DND-41 (cell line): ENCODE measurements at regions not wholly inside any gene's neighbourhood (a gene's known extent, or its start where the extent isn't known, plus 50 kb on each side); places are given as distances from the start of the nearest gene placed in this dataset.

Experiments used
- EZH2 ChIP-seq: IDR thresholded peaks from 3 replicates; pipeline ENCODE4 v1.6.1; 2012; ENCODE audit warnings: borderline replicate concordance, low read depth, mild to moderate bottlenecking, moderate library complexity, low read length, inconsistent platforms; ENCODE audit not compliant: severe bottlenecking
- TF ChIP-seq, protein P1 (sequence below): IDR thresholded peaks from 2 replicates; pipeline ENCODE4 v1.5.1; 2012; ENCODE audit warnings: borderline replicate concordance, low read length, moderate library complexity, mild to moderate bottlenecking; ENCODE audit not compliant: poor library complexity, severe bottlenecking; ENCODE audit errors: extremely low read depth

DNA sequence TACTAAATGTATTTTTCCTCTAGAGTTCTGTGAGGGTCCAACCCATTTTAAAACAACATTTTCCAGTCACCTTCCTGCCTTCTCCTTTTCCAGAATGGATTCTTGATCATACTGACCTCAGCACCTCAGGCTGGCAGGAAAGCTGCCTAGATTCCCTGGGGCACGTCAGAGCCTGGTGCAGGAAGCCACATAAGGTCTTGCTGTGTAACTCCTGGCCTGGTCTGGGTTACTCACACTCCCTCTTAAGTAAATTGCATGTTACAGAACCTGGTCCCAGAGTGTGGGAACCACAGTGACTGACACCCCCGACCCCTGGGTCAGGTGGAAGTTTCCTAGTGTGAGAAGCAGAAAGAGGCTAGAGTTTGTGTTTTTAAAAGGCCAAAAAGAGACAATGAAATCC, 209.8 kb downstream of the SPTSSA start:
- TF ChIP-seq, protein P1, sequence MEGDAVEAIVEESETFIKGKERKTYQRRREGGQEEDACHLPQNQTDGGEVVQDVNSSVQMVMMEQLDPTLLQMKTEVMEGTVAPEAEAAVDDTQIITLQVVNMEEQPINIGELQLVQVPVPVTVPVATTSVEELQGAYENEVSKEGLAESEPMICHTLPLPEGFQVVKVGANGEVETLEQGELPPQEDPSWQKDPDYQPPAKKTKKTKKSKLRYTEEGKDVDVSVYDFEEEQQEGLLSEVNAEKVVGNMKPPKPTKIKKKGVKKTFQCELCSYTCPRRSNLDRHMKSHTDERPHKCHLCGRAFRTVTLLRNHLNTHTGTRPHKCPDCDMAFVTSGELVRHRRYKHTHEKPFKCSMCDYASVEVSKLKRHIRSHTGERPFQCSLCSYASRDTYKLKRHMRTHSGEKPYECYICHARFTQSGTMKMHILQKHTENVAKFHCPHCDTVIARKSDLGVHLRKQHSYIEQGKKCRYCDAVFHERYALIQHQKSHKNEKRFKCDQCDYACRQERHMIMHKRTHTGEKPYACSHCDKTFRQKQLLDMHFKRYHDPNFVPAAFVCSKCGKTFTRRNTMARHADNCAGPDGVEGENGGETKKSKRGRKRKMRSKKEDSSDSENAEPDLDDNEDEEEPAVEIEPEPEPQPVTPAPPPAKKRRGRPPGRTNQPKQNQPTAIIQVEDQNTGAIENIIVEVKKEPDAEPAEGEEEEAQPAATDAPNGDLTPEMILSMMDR, result no peak
- no peak for TF ChIP-seq EZH2
